T-helper 1 cell treated with Interleukin-12 subunit alpha and Interleukin-12 subunit beta and Interleukin-4 antibody, amounts not matched to agents 30 μg/mL and 1 μg/mL, for 36 hours (primary cell): ENCODE measurements at regions not wholly inside any gene's neighbourhood (a gene's known extent, or its start where the extent isn't known, plus 50 kb on each side); places are given as distances from the start of the nearest gene placed in this dataset.

Source experiments
- H3K27ac Mint-ChIP-seq: one replicate; pipeline ENCODE4 v1.8.0; 2021; ENCODE audit warnings: mild to moderate bottlenecking, mixed read lengths
- H3K27me3 Mint-ChIP-seq: one replicate; pipeline ENCODE4 v1.8.0; 2021; ENCODE audit warnings: low read depth, mixed read lengths
- H3K36me3 Mint-ChIP-seq: one replicate; pipeline ENCODE4 v1.8.0; 2021; ENCODE audit warnings: low read depth, mixed read lengths
- H3K4me1 Mint-ChIP-seq: one replicate; pipeline ENCODE4 v1.8.0; 2021; ENCODE audit warnings: low read depth, mixed read lengths
- H3K4me3 Mint-ChIP-seq: one replicate; pipeline ENCODE4 v1.8.0; 2021; ENCODE audit warnings: mild to moderate bottlenecking, moderate library complexity, mixed read lengths
- H3K9me3 Mint-ChIP-seq: one replicate; pipeline ENCODE4 v1.8.0; 2021; ENCODE audit warnings: mixed read lengths

DNA sequence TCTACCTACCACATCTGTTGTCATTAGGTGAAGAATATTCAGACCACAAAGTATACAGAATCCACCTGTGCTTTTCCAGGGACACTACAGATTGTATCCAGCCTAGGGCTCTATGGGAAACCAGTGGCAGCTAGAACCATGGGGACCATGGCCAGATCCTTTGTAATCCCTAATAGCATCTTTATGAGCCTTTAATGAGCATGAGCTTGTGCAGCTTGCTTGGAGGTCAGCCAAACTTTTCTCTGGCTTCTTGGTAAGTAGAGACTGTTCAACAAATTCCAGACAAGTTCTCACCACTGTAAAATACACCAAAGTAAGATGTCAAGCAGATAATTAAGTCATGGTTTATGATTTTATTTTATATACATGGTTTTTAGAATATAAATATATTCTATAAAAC lies 301.6 kb upstream of the ADGRB3 start:
- Mint-ChIP-seq H3K4me1 (no peaks in the 10 kb centered on the region), H3K27ac (no peak overlapping the region), H3K9me3 (no peaks in the 10 kb centered on the region), H3K36me3 (no peaks in the 10 kb centered on the region), H3K27me3 (no peaks in the 10 kb centered on the region), H3K4me3 (no peak overlapping the region)

DNA sequence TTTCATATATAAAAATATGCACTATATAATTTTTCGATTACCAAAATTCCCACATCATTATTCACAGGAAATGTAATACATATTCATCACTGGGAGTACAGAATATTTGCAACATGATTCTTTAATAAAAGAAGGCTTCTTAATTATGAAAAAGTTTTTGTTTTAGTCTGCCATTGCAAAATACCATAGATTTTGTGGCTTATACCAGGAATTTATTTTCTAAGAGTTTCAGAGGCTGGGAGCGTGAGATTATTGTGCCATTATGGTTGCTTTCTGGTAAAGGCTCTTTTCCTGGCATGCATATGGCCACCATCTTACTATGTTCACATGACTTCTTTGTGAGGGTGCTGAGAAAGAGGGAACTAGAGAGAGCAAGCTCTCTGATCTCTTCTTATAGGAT lies 306.9 kb upstream of the ADGRB3 start:
- H3K36me3 Mint-ChIP-seq: no peaks in the 10 kb centered on the region
- no peaks in the 10 kb centered on the region for H3K27me3 Mint-ChIP-seq
- H3K9me3 Mint-ChIP-seq: no peaks in the 10 kb centered on the region
- H3K27ac Mint-ChIP-seq: no peak overlapping the region
- no peaks in the 10 kb centered on the region for H3K4me1 Mint-ChIP-seq
- H3K4me3 Mint-ChIP-seq: no peak overlapping the region

DNA sequence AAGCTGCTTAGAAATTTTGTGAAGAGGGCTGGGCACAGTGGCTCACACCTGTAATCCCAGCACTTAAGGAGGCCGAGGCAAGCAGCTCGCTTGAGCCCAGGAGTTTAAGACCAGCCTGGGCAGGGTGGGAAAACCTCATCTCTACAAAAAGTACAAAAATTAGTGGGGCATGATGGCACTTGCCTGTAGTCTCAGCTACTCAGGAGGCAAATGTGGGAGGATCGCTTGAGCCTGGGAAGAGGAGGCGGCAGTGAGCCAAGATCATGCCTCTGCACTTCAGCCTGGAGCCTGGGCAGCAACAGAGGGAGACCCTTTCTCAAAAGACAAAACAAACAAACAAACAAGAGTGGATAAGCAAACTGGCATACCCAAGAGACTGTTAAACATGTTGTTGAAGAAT lies 308.3 kb upstream of the ADGRB3 start:
- Mint-ChIP-seq H3K4me1 (no peaks in the 10 kb centered on the region), H3K27ac (no peak overlapping the region), H3K9me3 (no peaks in the 10 kb centered on the region), H3K4me3 (no peak overlapping the region), H3K27me3 (no peaks in the 10 kb centered on the region), H3K36me3 (no peaks in the 10 kb centered on the region)

DNA sequence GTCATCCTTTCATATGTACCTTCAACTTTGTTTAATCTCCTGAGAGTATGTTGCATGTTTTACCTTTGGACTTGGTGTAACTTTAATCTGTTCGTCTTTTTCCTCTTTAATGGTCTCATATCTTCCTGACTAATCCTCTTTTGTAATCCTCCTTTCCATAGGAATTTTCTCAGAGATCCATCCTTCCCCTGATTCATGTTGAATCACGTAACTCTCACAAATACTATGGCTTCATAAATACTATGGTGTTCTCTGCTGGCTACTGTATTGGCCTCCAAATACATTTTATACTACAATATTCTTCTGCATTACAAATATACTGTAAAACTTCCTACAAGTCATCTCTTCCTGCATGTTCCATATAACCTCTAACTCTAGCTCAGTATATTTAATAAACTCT lies 317.7 kb upstream of the ADGRB3 start:
- Mint-ChIP-seq H3K27ac (no peak overlapping the region), H3K9me3 (no peaks in the 10 kb centered on the region), H3K4me3 (no peak overlapping the region), H3K4me1 (no peaks in the 10 kb centered on the region), H3K36me3 (no peaks in the 10 kb centered on the region), H3K27me3 (no peaks in the 10 kb centered on the region)

DNA sequence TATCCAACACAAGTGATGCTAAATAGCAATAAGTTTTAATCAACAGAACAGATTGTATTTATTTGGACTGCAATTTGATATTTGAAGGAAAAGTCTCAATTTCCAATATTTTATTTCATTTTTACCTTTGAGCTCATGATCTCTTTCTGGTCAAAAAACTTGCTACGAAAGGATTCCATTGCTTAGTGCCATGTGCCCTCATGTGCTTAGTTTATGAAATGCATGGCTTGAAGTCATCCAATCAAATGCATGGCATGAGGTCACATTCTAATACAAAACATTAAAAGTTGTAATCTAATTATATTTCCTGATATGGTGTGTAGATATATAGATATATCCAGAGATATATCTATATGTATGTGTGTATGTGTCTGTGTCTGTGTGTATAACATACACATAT lies 321.2 kb upstream of the ADGRB3 start:
- no peak overlapping the region for H3K4me3 Mint-ChIP-seq
- no peaks in the 10 kb centered on the region for H3K4me1 Mint-ChIP-seq

DNA sequence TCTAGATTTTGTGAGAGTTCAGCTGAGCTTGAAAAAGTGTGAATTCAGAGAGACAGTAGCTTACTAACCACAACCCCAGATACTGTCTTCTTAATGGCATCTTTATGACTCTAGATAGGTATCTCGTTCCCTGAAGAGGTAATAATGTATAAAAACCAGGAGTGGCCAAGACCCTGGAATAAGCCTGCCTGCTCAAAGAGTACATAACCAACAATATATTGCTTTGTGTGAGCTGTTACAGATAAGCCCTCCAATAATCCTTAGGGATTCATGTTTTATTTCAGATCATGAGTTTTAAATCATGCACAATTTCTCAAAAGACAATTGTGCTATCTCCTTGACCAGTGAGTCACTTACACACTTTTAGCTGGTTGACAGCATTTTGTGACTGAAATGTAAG lies 327.8 kb upstream of the ADGRB3 start:
- Mint-ChIP-seq H3K9me3 (peaks cover 11% of the 10 kb centered on the region), H3K36me3 (no peaks in the 10 kb centered on the region), H3K4me3 (no peak overlapping the region), H3K4me1 (no peaks in the 10 kb centered on the region), H3K27me3 (no peaks in the 10 kb centered on the region), H3K27ac (no peak overlapping the region)

More for the DNA sequence above, 321.2 kb upstream of the ADGRB3 start:
- Mint-ChIP-seq H3K27me3 (no peaks in the 10 kb centered on the region), H3K9me3 (no peaks in the 10 kb centered on the region), H3K27ac (no peak overlapping the region), H3K36me3 (no peaks in the 10 kb centered on the region)

DNA sequence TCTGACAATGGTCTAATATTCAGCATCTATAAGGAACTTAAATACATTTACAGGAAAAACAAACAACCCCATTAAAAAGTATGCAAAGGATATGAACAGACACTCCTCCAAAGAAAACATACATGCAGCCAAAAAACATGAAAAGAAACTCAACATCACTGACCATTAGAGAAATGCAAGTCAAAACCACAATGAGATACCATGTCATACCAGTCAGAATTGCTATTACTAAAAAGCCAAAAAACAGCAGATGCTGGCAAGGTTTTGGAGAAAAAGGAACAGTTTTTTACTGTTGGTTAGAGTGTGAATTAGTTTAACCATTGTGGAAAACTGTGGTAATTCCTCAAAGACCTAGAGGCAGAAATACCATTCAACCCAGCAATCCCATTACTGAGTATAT lies 339.0 kb upstream of the ADGRB3 start:
- peaks cover 9% of the 10 kb centered on the region for H3K9me3 Mint-ChIP-seq
- H3K36me3 Mint-ChIP-seq: no peaks in the 10 kb centered on the region

DNA sequence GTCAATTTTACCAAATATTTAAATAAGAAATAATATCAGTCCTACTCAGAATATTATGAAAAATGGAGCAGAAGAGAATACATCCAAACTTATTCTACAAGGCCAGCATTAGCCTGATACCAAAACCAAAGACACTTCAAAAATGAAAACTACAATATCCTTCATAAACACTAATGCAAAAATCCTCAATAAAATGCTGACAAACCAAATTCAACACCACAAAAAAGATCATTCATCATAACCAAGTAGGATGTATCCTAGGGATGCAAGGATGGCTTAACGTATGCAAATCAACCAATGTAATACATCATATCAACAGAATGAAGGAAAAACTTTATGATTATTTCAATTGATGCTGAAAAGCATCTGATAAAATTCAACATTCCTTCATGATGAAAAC lies 352.4 kb upstream of the ADGRB3 start:
- no peaks in the 10 kb centered on the region for H3K27me3 Mint-ChIP-seq
- no peaks in the 10 kb centered on the region for H3K36me3 Mint-ChIP-seq
- H3K9me3 Mint-ChIP-seq: peaks cover 8% of the 10 kb centered on the region
- no peak overlapping the region for H3K27ac Mint-ChIP-seq
- H3K4me1 Mint-ChIP-seq: no peaks in the 10 kb centered on the region
- H3K4me3 Mint-ChIP-seq: no peak overlapping the region

More for the DNA sequence above, 339.0 kb upstream of the ADGRB3 start:
- Mint-ChIP-seq H3K27me3 (no peaks in the 10 kb centered on the region), H3K4me3 (no peak overlapping the region), H3K4me1 (no peaks in the 10 kb centered on the region), H3K27ac (no peak overlapping the region)

DNA sequence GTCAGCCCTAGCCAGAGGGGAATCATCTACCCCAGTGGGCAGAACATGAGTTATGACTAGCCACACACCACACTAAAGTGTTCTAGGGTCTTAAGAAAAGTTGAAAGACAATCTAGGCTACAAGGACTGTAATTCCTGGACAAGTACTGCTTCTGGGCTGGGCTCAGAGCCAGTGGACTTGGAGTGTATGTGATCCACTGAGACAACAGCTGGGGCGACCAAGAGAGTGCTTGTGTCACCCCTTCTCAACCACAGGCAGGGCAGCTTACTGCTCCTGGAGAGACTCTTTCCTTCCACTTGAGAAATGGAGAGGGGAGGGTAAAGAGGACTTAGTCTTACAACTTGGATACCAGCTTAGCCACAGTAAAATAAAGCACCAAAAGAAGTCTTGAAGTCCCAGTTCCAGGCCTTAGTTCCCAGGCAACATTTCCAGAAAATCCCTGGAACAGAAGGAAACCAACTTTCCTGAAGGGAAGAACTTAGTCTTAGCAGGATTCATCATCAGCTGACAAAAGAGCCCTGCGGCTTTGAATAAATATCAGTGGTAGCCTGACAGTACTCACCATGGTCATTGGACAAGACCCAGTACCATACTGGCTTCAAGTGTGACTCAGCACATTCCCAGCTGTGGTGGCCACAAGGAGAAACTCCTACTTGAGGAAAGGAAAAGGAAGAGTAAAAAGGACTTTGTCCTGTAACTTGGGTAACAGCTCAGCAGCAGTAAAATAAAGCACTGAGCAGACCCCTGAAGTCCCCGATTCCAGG lies 355.1 kb upstream of the ADGRB3 start:
- no peak overlapping the region for H3K27ac Mint-ChIP-seq
- H3K9me3 Mint-ChIP-seq: peaks cover 3% of the 10 kb centered on the region
- H3K27me3 Mint-ChIP-seq: no peaks in the 10 kb centered on the region
- no peaks in the 10 kb centered on the region for H3K36me3 Mint-ChIP-seq
- H3K4me3 Mint-ChIP-seq: no peak overlapping the region
- no peaks in the 10 kb centered on the region for H3K4me1 Mint-ChIP-seq

DNA sequence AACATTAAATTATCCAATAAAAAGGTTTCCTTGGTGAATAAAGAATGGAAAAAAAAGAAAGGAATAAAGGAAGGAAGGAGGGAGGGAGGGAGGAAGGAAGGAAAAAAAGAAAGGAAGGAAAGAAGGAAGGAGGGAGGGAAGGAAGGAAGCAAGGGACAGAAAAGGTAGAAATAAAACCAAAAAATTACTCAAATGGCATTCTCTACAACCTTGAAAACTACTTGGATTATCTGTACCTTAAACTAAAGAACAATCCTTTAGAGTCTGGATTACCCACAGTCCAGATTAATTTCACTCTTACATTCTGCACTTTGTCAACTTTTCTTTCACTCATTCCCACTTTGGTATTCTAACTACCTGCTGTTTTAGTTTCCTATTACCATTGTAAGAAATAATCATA lies 361.8 kb upstream of the ADGRB3 start:
- no peaks in the 10 kb centered on the region for H3K36me3 Mint-ChIP-seq
- no peak overlapping the region for H3K27ac Mint-ChIP-seq
- H3K4me1 Mint-ChIP-seq: no peaks in the 10 kb centered on the region
- no peaks in the 10 kb centered on the region for H3K27me3 Mint-ChIP-seq
- H3K4me3 Mint-ChIP-seq: no peak overlapping the region
- no peaks in the 10 kb centered on the region for H3K9me3 Mint-ChIP-seq

DNA sequence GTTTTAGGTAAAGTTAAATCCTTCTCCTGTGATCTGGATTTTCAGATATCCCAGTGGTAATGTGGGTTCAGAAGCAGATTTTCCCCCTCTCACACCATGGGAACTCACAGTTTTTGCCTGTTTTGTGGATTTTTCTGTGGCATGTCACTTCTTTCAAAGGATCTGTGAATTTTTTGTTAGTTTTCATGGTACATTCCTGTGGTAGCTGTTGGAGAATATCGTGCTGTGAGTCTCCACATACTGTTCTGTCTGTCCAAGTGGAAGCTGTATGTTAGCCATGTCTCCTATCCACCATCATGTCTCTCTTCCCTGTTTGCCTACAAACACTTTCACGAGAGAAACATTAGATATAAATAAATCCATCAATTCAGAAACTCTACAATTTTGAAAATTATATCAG lies 378.7 kb upstream of the ADGRB3 start:
- Mint-ChIP-seq H3K9me3 (peaks cover 27% of the 10 kb centered on the region), H3K27ac (no peak overlapping the region), H3K27me3 (no peaks in the 10 kb centered on the region), H3K36me3 (no peaks in the 10 kb centered on the region), H3K4me3 (no peak overlapping the region), H3K4me1 (no peaks in the 10 kb centered on the region)

DNA sequence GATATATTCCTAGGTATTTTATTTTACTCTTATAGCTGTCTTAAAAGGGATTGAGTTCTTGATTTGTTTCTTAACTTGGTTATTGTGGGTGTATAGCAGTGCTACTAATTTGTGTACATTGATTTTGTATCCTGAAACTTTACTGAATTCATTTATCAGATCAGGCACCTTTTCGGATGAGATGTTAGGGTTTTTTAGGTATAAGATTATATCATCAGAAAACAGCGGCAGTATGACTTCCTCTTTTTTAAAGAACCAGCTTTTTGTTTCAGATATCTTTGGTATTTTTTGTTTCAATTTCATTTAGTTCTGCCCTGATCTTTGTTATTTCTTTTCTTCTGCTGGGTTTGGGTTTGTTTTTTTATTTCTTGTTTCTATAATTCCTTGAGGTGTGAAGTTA lies 382.4 kb upstream of the ADGRB3 start:
- no peaks in the 10 kb centered on the region for H3K36me3 Mint-ChIP-seq
- no peaks in the 10 kb centered on the region for H3K27me3 Mint-ChIP-seq
- peaks cover 13% of the 10 kb centered on the region for H3K9me3 Mint-ChIP-seq
- H3K4me1 Mint-ChIP-seq: no peaks in the 10 kb centered on the region
- no peak overlapping the region for H3K4me3 Mint-ChIP-seq
- no peak overlapping the region for H3K27ac Mint-ChIP-seq

DNA sequence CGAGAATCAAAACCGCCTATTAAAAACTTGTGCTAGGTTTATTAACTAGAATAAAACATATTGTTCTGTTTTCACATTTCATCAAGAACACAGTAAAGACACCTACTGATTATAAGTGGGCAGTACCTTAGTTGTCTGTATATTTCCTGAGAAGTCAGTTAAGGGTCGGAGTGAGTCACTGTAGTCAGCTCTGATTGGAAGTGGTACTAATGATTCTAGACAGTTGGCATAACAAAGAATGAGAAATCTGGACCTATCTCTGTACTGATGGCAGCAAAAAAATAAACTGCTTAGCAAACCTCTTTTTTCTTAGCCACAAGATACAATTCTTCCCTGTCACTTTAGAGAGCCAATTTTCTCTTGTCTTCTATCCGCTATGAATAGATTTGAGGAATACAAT lies 387.3 kb upstream of the ADGRB3 start:
- Mint-ChIP-seq H3K27ac (no peak overlapping the region), H3K4me1 (no peaks in the 10 kb centered on the region), H3K36me3 (no peaks in the 10 kb centered on the region), H3K4me3 (no peak overlapping the region), H3K9me3 (no peaks in the 10 kb centered on the region), H3K27me3 (no peaks in the 10 kb centered on the region)

DNA sequence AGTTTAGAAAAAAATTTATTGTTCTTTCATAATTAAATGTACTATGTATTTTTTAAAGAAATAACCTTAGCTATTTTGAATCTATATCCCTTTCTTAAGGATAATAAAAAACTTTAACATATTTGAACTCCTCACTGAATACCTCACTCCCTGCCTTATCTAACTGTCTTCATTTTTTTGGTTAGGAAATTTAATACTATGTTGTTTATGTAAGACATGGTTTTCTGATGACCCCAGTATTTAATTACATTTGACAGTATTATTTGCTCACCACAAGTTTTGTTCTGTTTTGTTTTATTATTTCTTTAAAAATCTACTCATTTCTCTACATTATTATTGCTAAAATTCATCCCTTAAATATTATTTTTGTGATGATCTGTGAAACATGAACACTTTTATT lies 394.4 kb upstream of the ADGRB3 start:
- H3K27ac Mint-ChIP-seq: no peak overlapping the region
- H3K36me3 Mint-ChIP-seq: no peaks in the 10 kb centered on the region
- no peaks in the 10 kb centered on the region for H3K27me3 Mint-ChIP-seq
- H3K4me1 Mint-ChIP-seq: no peaks in the 10 kb centered on the region
- H3K9me3 Mint-ChIP-seq: no peaks in the 10 kb centered on the region
- H3K4me3 Mint-ChIP-seq: no peak overlapping the region

DNA sequence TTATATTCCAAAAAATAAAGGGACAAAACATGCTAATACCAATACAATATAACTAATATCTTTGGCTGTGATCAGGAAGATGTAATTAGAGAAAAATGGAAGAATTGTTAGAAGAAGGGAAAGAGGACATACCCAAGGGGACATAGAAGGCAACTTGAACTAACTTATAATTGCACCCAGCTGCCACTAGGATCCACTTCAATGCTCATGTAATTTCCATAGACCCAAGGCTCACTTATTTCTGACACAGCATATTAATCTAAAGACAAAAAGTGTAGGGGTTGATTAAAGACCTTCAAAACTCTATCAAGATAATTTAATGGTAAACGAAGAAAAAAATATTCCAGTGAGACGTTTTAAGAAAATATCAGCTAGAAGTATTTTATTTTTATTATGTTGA lies 396.0 kb upstream of the ADGRB3 start:
- Mint-ChIP-seq H3K4me1 (no peaks in the 10 kb centered on the region), H3K4me3 (no peak overlapping the region), H3K9me3 (no peaks in the 10 kb centered on the region), H3K27me3 (no peaks in the 10 kb centered on the region), H3K36me3 (no peaks in the 10 kb centered on the region), H3K27ac (no peak overlapping the region)

DNA sequence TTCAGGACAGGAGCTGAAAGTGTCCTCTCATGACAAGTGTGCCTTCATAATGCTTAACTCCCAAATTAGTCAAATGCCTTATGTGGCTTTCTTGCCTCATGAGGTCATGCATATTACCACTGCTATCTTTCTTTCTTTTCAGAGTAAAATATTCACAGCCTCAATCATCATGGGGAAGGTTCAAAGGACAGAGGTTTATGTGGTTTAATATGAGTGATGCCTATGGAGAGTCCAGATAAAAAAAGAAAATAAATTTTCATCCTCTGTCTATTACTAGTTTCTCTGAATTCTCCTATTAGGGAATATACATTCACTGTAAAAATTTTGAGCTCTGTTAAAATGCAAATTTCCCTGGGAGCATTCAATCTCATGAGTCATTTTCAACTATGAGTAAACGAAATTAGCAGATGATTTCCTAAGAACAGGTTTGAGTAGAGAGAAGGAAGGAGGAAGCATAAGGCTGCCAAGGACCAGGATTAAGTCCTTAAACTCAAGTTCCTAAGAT lies 396.9 kb upstream of the ADGRB3 start:
- no peaks in the 10 kb centered on the region for H3K9me3 Mint-ChIP-seq
- no peaks in the 10 kb centered on the region for H3K36me3 Mint-ChIP-seq
- no peak overlapping the region for H3K4me3 Mint-ChIP-seq
- no peaks in the 10 kb centered on the region for H3K4me1 Mint-ChIP-seq
- H3K27me3 Mint-ChIP-seq: no peaks in the 10 kb centered on the region
- H3K27ac Mint-ChIP-seq: no peak overlapping the region
